HG03095 (cell line): ENCODE measurements at regions not wholly inside any gene's neighbourhood (a gene's known extent, or its start where the extent isn't known, plus 50 kb on each side); places are given as distances from the start of the nearest gene placed in this dataset.

Experiments
- ATAC-seq: cut with Tn5 transposase; IDR thresholded peaks from one replicate; pipeline ENCODE4 v1.9.1; 2021; ENCODE audit warnings: moderate library complexity; ENCODE audit not compliant: unreplicated experiment

GRCh38 chr2:42942214-42942989 is 150.0 kb upstream of the HAAO start:
- no peak for ATAC-seq

- ATAC-seq: no peak
Observed at GRCh38 chr2:42941633-42942176, 149.3 kb upstream of the HAAO start.

- no peak for ATAC-seq
Observed at GRCh38 chr2:42939411-42940206, 147.2 kb upstream of the HAAO start.

- no peak for ATAC-seq
Observed at GRCh38 chr2:42938671-42939370, 146.4 kb upstream of the HAAO start.

DNA sequence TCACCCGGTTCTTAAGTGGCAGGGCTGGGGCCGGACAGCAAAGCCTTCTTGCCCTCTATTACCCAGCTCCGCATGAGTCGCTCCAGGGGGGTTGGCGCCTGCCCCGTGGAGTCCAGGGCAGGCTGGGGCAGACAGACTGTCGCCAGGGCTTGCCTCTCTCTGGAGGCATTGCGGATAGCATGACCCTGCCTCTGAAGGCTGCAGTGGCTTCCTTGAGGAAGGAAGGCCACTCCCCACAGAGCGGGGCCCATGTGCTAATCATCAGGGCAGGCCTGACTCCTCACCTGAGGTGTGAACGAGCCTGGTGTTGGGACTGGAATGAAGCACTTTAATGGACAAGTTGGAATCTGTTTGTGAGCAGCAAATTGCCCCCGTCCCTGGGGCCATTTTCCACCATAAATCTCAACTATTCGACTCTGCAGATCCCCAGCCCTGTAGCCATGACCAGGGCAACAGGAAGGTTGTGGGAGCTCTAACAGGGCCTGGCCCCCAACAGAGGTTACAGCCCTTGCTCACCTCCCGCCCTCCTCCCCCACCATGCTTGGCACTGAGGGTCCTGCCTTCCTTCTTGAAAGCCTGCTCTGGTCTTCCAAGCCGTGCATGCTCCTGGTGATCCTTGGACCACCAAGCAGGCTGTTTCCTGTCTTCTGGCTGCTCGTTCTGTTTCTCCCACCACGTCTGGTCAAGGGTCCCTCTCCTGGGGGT is 144.9 kb upstream of the HAAO start:
- no peak for ATAC-seq

- ATAC-seq: no peak
Observed at GRCh38 chr2:42935692-42936671, 143.6 kb upstream of the HAAO start.

- no peak for ATAC-seq
Observed at GRCh38 chr2:42934580-42935186, 142.3 kb upstream of the HAAO start.

- no peak for ATAC-seq
Observed at GRCh38 chr2:42933824-42934254, 141.5 kb upstream of the HAAO start.

GRCh38 chr2:42932271-42933151 is 140.1 kb upstream of the HAAO start:
- no peak for ATAC-seq

DNA sequence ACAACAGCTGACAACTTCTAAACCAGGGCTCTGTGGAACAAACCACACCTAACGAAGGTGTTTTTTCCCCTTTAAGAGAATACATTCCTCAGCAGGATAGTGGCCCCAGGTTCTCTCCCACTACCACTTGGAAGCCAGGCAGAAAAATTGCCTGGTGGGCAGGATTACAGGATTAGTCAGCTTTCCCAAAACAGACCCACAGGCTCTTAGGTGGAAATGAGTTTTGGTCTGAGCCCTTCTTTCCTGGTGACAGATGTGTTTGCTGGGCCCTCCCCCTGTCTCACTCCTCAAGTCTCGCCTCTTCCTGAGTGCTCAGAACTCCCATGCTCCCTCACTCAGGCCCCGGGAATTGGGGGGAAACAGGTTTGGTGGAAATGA is 139.4 kb upstream of the HAAO start:
- ATAC-seq: no peak

DNA sequence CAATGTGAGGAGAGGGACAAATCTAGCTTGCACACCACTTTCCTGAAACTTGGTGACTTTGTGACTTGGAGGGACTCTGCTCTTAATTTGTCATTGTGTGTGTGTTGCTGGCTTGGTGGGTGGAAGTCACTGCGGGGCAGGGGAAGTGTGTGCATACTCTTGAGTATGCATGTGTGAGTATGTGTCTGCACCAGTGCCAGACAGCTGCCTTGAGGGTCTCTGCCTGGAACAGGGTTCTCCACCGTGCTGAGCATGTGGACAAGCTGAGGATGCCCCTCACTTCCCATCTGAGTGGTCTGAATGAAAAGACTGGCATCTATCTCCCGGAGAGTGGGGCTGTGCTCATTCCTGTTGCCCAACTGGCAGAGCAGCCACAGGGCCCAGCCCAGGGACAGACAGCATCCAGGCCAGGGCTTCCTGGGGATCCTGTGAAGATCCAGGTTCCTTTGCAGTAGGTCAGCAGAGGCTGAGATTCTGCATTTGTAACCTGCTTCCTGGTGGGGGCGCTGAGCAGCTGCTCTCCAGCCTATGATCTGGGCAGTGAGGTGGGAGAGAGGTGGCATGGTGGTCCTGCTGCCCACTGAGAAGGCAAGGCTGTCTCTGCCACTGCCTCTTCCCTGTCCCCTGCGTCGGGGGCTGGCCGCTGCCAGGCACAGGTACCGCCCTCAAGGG is 138.9 kb upstream of the HAAO start:
- ATAC-seq: no peak

GRCh38 chr2:42930025-42930581 is 137.7 kb upstream of the HAAO start:
- ATAC-seq: no peak

- no peak for ATAC-seq
Observed at GRCh38 chr2:42929546-42930024, 137.2 kb upstream of the HAAO start.

- ATAC-seq: no peak
Observed at GRCh38 chr2:42928692-42929545, 136.5 kb upstream of the HAAO start.

GRCh38 chr2:42928161-42928691 is 135.8 kb upstream of the HAAO start:
- ATAC-seq: no peak
